Jurkat, Clone E6-1 (cell line): ENCODE measurements at regions not wholly inside any gene's neighbourhood (a gene's known extent, or its start where the extent isn't known, plus 50 kb on each side); places are given as distances from the start of the nearest gene placed in this dataset.
"Not testable (repeated sequence)": the region's sequence is repeated elsewhere in the genome, so short reads cannot be mapped to it uniquely, and the experiment has no call there.

Experiments used
- DNase-seq: peaks from one replicate; pipeline ENCODE4 v3.0.0-alpha.2; 2011; ENCODE audit warnings: low read depth, low spot score
- H3K4me3 ChIP-seq: 2 replicates; pipeline ENCODE4 v1.5.1; 2011; ENCODE audit warnings: mild to moderate bottlenecking, low read length, control low read depth, moderate library complexity

DNA sequence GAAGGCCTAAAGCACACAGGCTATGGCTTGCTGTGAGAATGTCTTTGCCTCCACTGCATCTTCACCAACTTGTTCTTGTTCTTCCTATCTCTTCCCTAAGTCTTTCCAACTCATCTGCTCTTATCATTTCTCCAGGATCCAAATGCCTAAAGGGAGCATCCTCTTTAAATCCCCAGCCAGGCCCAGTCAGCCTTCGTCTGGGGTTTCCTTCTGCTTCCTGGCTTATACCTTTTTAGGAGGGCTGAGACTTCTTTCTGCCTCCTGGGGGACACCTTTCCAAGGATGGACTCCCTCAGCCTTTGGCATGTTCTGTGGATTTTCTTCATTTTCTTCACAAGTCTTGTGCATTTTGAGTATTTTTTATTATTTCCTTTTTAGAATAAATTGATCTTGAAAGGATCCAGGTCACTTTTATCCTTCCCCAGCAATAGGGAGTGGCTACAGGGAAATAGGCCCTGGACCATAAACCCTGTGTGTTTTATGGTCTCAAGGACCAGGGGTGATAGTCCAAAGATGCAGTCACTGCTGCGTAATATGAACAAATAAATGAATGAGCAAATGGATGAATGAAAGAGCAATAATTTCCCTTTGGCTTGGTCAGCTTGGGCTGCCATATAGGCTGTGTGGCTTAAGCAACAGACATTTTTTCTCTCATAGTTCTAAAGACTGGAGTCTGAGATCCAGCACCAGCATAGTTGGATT, 122.1 kb upstream of the LRIG1 start:
- DNase-seq: no peak
- no peak overlapping the region for H3K4me3 ChIP-seq

DNA sequence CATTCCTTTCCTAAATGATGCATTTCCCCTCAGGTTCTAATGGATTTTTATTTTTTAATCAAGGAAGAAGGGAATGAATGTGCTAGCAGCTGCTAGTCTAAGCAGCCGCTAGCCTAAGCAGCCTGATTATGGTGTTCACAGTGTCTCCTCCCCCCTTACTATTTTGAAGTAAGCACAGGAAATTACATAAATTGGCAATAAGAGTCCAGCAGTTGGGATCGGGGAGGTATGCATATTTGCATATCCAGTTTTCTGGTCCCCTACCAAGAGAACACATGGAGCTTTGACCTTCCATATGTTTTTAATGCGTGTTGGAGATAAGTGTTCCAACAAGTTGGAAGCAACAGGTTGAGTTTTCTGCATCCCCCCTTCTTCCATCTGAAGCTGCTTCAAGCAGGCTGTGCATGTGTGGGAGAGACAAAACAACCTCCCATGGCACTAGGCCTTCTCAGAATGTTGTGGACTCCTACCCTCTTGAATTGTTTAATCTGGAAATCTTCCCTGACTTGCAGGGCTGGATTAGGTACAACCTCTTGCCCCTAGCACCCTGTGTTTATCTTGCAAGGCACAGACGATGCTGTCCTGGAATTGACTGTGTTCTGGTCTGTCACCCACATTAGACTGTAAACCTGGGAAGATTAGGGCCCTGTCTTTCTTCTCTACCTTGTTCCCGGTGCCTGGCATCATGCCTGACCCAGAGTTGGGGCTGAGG, 124.8 kb upstream of the LRIG1 start:
- no peak for DNase-seq
- no peak overlapping the region for H3K4me3 ChIP-seq

- DNase-seq: no peak
- no peak overlapping the region for H3K4me3 ChIP-seq
Observed at GRCh38 chr3:66629150-66629981, 128.5 kb upstream of the LRIG1 start.

GRCh38 chr3:66629982-66630368, 129.2 kb upstream of the LRIG1 start:
- no peak overlapping the region for H3K4me3 ChIP-seq
- DNase-seq: no peak

GRCh38 chr3:66633402-66634381, 132.9 kb upstream of the LRIG1 start:
- no peak for DNase-seq
- H3K4me3 ChIP-seq: no peak overlapping the region

DNA sequence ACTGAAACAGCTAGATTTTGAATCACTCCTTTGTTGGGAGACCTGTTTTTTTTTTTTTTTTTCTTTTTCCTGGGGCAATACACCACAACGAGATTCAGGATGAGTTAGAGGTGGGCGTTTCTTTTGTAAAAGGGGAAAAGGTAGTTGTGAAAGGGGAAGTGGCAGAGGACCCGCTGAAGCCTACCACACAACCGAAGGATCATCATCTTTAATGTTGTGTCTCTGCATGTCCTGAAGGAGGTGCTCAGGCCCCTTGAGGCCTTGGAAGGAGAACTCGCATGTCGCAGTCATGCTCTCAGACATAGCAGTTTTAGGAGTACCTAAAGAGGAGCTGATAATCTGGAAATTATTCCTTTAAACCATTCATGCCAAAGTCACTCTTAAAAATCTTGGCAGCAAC, 137.9 kb upstream of the LRIG1 start:
- no peak overlapping the region for H3K4me3 ChIP-seq
- no peak for DNase-seq

GRCh38 chr3:66639809-66640356, 139.1 kb upstream of the LRIG1 start:
- DNase-seq: no peak

GRCh38 chr3:66642019-66642418, 141.2 kb upstream of the LRIG1 start:
- no peak for DNase-seq
- H3K4me3 ChIP-seq: no peak overlapping the region

More at GRCh38 chr3:66639809-66640356, 139.1 kb upstream of the LRIG1 start:
- no peak overlapping the region for H3K4me3 ChIP-seq

DNA sequence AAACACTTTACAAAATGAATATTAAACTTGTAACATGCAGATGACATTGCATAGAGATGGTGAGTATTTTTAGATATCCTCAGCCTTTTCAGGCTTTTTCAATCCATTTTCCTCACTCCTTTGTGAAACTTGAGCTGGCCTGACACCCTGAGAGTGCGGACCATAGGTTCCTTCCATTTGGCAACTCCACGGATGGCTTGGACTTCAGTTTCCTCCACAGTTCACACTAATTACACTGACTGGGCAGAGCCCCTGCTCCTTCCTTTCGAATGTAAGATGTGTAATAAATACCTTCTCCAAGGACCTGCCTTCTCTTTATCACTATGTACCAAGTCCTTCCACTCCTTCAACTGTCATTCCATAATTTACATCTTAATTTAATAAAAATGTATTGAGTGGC, 141.7 kb upstream of the LRIG1 start:
- no peak for DNase-seq
- H3K4me3 ChIP-seq: no peak overlapping the region

GRCh38 chr3:66644549-66644948, 143.7 kb upstream of the LRIG1 start:
- H3K4me3 ChIP-seq: no peak overlapping the region
- DNase-seq: no peak

DNA sequence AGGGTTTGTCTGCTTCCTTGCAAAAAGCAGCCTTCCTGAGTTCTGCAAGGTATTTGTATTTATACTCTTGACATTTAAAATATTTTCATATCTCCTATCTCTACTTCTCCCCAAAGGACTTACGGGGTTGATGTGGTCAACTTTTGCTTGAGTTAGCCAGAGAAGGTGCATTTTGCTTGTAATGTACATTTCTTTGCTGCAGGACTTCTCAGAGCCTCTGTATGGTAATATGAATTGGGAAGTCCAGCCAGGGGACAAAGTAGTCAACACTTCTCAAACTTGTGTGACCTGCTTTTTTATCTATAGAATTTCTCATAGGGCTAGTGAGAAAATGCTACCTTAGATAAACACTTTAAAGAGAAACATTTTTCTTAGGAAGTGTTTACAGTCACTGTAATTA, 148.2 kb upstream of the LRIG1 start:
- DNase-seq: no peak
- H3K4me3 ChIP-seq: no peak overlapping the region

- H3K4me3 ChIP-seq, DNase-seq: not testable (repeated sequence)
Observed at GRCh38 chr3:66651520-66651919, 150.7 kb upstream of the LRIG1 start.

DNA sequence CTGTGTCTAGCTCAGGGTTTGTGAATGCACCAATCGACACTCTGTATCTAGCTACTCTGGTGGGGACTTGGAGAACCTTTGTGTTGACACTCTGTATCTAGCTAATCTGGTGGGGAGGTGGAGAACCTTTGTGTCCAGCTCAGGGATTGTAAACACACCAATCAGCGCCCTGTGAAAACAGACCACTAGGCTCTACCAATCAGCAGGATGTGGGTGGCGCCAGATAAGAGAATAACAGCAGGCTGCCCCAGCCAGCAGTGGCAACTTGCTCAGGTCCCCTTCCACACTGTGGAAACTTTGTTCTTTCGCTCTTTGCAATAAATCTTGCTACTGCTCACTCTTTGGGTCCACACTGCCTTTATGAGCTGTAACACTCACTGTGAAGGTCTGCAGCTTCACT, 151.3 kb upstream of the LRIG1 start:
- H3K4me3 ChIP-seq, DNase-seq: not testable (repeated sequence)

DNA sequence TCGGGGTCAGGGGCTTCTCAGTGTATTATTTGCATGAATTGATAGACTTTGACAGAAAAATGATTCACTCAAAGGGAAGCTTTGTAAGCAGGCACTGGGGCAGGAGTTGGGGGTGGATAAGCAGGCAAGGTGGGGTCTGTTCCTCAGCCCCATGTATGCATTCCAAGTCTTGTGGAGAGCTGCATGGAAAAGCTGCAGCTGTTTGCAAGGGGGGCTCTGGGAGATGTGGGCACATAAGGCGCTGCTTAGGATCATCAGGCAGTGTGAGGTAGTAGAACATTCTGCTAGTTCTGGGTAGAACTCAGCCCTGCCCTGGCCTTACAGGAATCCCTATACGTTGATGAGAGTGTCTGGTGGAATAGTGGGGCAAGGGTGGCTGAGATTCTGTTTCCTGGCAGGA, 154.2 kb upstream of the LRIG1 start:
- no peak for DNase-seq

GRCh38 chr3:66655671-66656070, 154.8 kb upstream of the LRIG1 start:
- DNase-seq: no peak
- H3K4me3 ChIP-seq: no peak overlapping the region

More for the DNA sequence above, 154.2 kb upstream of the LRIG1 start:
- no peak overlapping the region for H3K4me3 ChIP-seq

DNA sequence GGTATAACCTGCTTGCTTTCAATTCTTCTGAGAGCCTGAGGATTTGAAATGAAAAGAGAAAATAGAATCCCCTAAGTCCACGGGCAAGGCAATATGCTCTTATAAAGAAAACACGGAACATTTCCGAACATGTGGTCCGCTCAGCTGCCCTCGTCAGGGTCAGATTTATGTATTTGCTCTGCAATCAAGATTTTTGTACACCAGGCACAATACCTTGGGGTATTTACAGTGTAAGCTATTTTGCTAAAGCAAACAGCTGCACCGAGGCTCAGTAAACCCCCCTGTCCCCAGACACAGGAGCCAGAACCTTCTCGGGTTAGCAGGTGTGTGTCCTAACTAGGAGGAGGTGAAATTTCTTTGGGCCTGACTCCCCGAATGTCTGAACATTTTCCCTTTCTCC, 155.8 kb upstream of the LRIG1 start:
- H3K4me3 ChIP-seq: no peak overlapping the region
- no peak for DNase-seq

- H3K4me3 ChIP-seq: no peak overlapping the region
- no peak for DNase-seq
Observed at GRCh38 chr3:66659056-66659455, 158.2 kb upstream of the LRIG1 start.

GRCh38 chr3:66661628-66662027, 160.8 kb upstream of the LRIG1 start:
- no peak for DNase-seq
- no peak overlapping the region for H3K4me3 ChIP-seq

GRCh38 chr3:66662894-66663293, 162.1 kb upstream of the LRIG1 start:
- H3K4me3 ChIP-seq: no peak overlapping the region
- DNase-seq: no peak
